T-helper 9 cell (primary cell): ENCODE measurements at regions not wholly inside any gene's neighbourhood (a gene's known extent, or its start where the extent isn't known, plus 50 kb on each side); places are given as distances from the start of the nearest gene placed in this dataset.
"Not testable (repeated sequence)": the region's sequence is repeated elsewhere in the genome, so short reads cannot be mapped to it uniquely, and the experiment has no call there.

Source experiments
- DNase-seq: peaks from one replicate; pipeline ENCODE4 v3.0.0-alpha.2; 2020

GRCh38 chr6:147983581-147984366, 358.9 kb upstream of the SASH1 start:
- DNase-seq = no peak

GRCh38 chr6:147986846-147987245, 355.8 kb upstream of the SASH1 start:
- no peak for DNase-seq

GRCh38 chr6:147990159-147990558, 352.5 kb upstream of the SASH1 start:
- DNase-seq = no peak

GRCh38 chr6:147991961-147992360, 350.7 kb upstream of the SASH1 start:
- no peak for DNase-seq

- DNase-seq = no peak
Observed at GRCh38 chr6:147999001-147999540, 343.6 kb upstream of the SASH1 start.

GRCh38 chr6:148001844-148002642, 340.6 kb upstream of the SASH1 start:
- DNase-seq = no peak

GRCh38 chr6:148004651-148005050, 338.0 kb upstream of the SASH1 start:
- DNase-seq = no peak

- no peak for DNase-seq
Observed at GRCh38 chr6:148005806-148006205, 336.8 kb upstream of the SASH1 start.

- not testable (repeated sequence) for DNase-seq
Observed at GRCh38 chr6:148010516-148010915, 332.1 kb upstream of the SASH1 start.

- no peak for DNase-seq
Observed at GRCh38 chr6:148016013-148016412, 326.6 kb upstream of the SASH1 start.

- no peak for DNase-seq
Observed at GRCh38 chr6:148021165-148021564, 321.5 kb upstream of the SASH1 start.

- no peak for DNase-seq
Observed at GRCh38 chr6:148021699-148022098, 320.9 kb upstream of the SASH1 start.

GRCh38 chr6:148022279-148022678, 320.4 kb upstream of the SASH1 start:
- DNase-seq = not testable (repeated sequence)

- DNase-seq = no peak
Observed at GRCh38 chr6:148027201-148027600, 315.4 kb upstream of the SASH1 start.

- DNase-seq = no peak
Observed at GRCh38 chr6:148035806-148036390, 306.7 kb upstream of the SASH1 start.

- no peak for DNase-seq
Observed at GRCh38 chr6:148037496-148037895, 305.1 kb upstream of the SASH1 start.

- DNase-seq = no peak
Observed at GRCh38 chr6:148041546-148041945, 301.1 kb upstream of the SASH1 start.

- no peak for DNase-seq
Observed at GRCh38 chr6:148042536-148042935, 300.1 kb upstream of the SASH1 start.

GRCh38 chr6:148044261-148044751, 298.3 kb upstream of the SASH1 start:
- no peak for DNase-seq

- DNase-seq = no peak
Observed at GRCh38 chr6:148044921-148045320, 297.7 kb upstream of the SASH1 start.

GRCh38 chr6:148053209-148053608, 289.4 kb upstream of the SASH1 start:
- DNase-seq = no peak

- no peak for DNase-seq
Observed at GRCh38 chr6:148053796-148054195, 288.8 kb upstream of the SASH1 start.

- no peak for DNase-seq
Observed at GRCh38 chr6:148054219-148054618, 288.4 kb upstream of the SASH1 start.
